ENCODE measurements at regions not wholly inside any gene's neighbourhood (a gene's known extent, or its start where the extent isn't known, plus 50 kb on each side); places are given as distances from the start of the nearest gene placed in this dataset.

DNA sequence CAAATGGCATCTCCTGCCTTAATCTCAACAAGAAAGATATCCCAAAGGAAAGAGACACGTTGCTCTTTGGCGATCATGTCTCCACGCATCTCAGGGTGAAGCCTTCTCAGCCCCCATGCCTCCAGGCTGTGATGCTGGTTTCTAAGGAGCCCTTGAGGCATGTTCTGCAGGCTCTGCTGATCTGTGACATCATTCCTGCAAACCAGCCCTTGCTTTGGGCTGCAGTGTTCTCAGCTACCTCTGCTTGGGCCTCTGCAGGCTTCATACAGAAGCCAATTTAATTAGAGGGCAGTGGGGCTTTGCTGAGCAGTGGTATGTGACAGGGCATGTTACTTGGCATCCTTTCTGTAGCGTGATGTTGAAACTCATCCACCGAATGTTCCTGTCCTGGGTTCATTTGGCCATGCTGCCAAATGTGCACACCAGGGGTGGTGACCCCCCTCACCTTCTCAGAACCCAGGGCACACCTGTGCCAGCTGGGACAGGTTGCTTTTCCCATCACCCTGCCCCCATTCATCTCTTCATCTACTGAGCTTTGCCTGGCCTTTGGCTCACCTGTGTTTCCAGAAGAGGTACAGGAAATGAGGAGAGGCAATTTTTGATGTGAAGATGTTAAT lies 230.9 kb downstream of the TEX29 start:
- no peaks in the 10 kb centered on the region for H3K4me1 Mint-ChIP-seq
- H3K4me1 ChIP-seq (ENCODE audit: control insufficient read depth in 1 of 2, insufficient read depth in 2 of 2, low read length in 2 of 2), result no peaks in the 10 kb centered on the region
- H3K36me3 ChIP-seq (replicated peaks in 1 of 2; ENCODE audit: control insufficient read depth in 1 of 2, insufficient read depth in 2 of 2, low read length in 2 of 2), result no peaks in the 10 kb centered on the region
- no peak overlapping the region for H2AFZ ChIP-seq (ENCODE audit: insufficient read depth, low read depth, low read length, poor library complexity, severe bottlenecking)
- no peak overlapping the region for H3K27ac Mint-ChIP-seq
- H3K9me3 ChIP-seq (replicated peaks in 1 of 2; ENCODE audit: control insufficient read depth in 1 of 2, insufficient read depth in 1 of 2, low read length in 2 of 2), result peaks cover 0 to 17% of the 10 kb centered on the region in 2 donors
- H3K4me3 Mint-ChIP-seq, result no peak overlapping the region
- H3K27me3 ChIP-seq (ENCODE audit: control insufficient read depth in 2 of 2, insufficient read depth in 2 of 2, low read length in 2 of 2), result no peaks in the 10 kb centered on the region
- intact Hi-C loops (cut with micrococcal nuclease), result no loop called here
- no peaks in the 10 kb centered on the region for H4K20me1 ChIP-seq (ENCODE audit: insufficient read depth, low read length)
- H3K27ac ChIP-seq (ENCODE audit: low read depth in 1 of 2, low read length in 2 of 2), result no peak overlapping the region
- H3K4me2 ChIP-seq (replicated peaks; ENCODE audit: extremely low read depth, low read length, poor library complexity, severe bottlenecking), result no peak overlapping the region
- no peak for DNase-seq
- H3K27me3 Mint-ChIP-seq (ENCODE audit: low read depth in 3 of 3), result peaks cover 0 to 2% (median 1%) of the 10 kb centered on the region in 3 donors
- H3K4me3 ChIP-seq (replicated peaks in 1 of 3; ENCODE audit: low read depth in 2 of 3, low read length in 3 of 3), result no peak overlapping the region
- 92% methylated on average over 5 of the region's 5 CpGs for WGBS (ENCODE audit: insufficient coverage)
- H3K79me2 ChIP-seq (ENCODE audit: insufficient read depth, low read length), result no peaks in the 10 kb centered on the region
- H3K9ac ChIP-seq (ENCODE audit: insufficient read depth, low read length, poor library complexity, severe bottlenecking), result no peak overlapping the region
- TF ChIP-seq, protein P1, sequence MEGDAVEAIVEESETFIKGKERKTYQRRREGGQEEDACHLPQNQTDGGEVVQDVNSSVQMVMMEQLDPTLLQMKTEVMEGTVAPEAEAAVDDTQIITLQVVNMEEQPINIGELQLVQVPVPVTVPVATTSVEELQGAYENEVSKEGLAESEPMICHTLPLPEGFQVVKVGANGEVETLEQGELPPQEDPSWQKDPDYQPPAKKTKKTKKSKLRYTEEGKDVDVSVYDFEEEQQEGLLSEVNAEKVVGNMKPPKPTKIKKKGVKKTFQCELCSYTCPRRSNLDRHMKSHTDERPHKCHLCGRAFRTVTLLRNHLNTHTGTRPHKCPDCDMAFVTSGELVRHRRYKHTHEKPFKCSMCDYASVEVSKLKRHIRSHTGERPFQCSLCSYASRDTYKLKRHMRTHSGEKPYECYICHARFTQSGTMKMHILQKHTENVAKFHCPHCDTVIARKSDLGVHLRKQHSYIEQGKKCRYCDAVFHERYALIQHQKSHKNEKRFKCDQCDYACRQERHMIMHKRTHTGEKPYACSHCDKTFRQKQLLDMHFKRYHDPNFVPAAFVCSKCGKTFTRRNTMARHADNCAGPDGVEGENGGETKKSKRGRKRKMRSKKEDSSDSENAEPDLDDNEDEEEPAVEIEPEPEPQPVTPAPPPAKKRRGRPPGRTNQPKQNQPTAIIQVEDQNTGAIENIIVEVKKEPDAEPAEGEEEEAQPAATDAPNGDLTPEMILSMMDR (IDR thresholded peaks at IDR 0.05), result no peak
- H3K36me3 Mint-ChIP-seq, result no peaks in the 10 kb centered on the region
- peaks cover 2 to 13% (median 6%) of the 10 kb centered on the region in 7 donors for H3K9me3 Mint-ChIP-seq

DNA sequence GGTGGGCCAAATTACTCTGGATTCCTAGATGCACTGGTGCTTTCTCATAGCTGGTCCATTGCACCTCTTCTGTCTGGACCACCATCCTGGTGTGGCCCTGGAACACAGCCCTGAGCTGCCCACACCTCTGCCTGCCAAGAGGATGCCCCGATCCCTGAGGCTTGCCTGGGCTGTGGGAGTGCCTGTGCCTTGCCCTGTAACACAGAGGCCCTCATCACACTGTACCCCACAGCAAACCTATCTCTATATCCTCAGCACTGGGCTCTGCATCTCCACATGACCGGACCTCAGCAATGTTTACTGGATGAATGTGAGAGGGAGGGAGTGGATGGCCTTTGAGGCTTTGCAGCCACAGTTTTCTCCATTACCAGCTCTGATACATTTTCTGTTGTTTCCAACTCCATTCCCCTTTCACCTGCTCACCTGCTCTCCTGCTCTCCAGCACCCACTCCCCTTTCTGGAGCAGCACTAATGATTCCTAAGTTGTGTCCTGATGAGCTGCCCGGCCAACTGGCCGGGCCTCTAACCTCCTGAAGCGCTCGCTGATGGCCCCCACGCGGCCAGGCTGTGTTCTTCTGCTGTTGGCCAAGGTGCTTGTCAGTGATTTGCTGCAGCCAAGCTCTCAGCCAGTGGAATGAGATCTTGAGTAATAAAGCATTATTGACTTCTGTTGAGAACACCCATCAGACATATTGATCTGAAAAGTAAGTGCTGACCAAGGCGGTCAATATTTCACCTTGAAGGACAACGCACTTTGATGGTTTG lies 232.6 kb downstream of the TEX29 start:
- Histone ChIP-seq H3K27ac (ENCODE audit: low read depth in 1 of 2, low read length in 2 of 2) (no peak overlapping the region), H3K9ac (ENCODE audit: insufficient read depth, low read length, poor library complexity, severe bottlenecking) (no peak overlapping the region), H3K79me2 (ENCODE audit: insufficient read depth, low read length) (no peaks in the 10 kb centered on the region), H3K4me2 (replicated peaks; ENCODE audit: extremely low read depth, low read length, poor library complexity, severe bottlenecking) (no peak overlapping the region), H3K4me3 (replicated peaks in 1 of 3; ENCODE audit: low read depth in 2 of 3, low read length in 3 of 3) (no peak overlapping the region), H3K9me3 (replicated peaks in 1 of 2; ENCODE audit: control insufficient read depth in 1 of 2, insufficient read depth in 1 of 2, low read length in 2 of 2) (peaks cover 0 to 5% of the 10 kb centered on the region in 2 donors), H3K27me3 (ENCODE audit: control insufficient read depth in 2 of 2, insufficient read depth in 2 of 2, low read length in 2 of 2) (no peaks in the 10 kb centered on the region), H3K4me1 (ENCODE audit: control insufficient read depth in 1 of 2, insufficient read depth in 2 of 2, low read length in 2 of 2) (no peaks in the 10 kb centered on the region), H4K20me1 (ENCODE audit: insufficient read depth, low read length) (no peaks in the 10 kb centered on the region), H3K36me3 (replicated peaks in 1 of 2; ENCODE audit: control insufficient read depth in 1 of 2, insufficient read depth in 2 of 2, low read length in 2 of 2) (no peaks in the 10 kb centered on the region), H2AFZ (ENCODE audit: insufficient read depth, low read depth, low read length, poor library complexity, severe bottlenecking) (no peak overlapping the region)
- no peaks in the 10 kb centered on the region for H3K36me3 Mint-ChIP-seq
- 93% methylated on average over 9 of the region's 10 CpGs for WGBS (ENCODE audit: insufficient coverage)
- no peak overlapping the region for H3K27ac Mint-ChIP-seq
- H3K4me3 Mint-ChIP-seq, result no peak overlapping the region
- no peak for DNase-seq
- intact Hi-C loops (cut with micrococcal nuclease), result no loop called here
- peaks cover 1 to 2% (median 1%) of the 10 kb centered on the region in 3 donors for H3K27me3 Mint-ChIP-seq (ENCODE audit: low read depth in 3 of 3)
- TF ChIP-seq, protein P1 (IDR thresholded peaks at IDR 0.05), result no peak
- H3K4me1 Mint-ChIP-seq, result no peaks in the 10 kb centered on the region
- H3K9me3 Mint-ChIP-seq, result peaks cover 0 to 10% (median 2%) of the 10 kb centered on the region in 7 donors

Data from CD14-positive monocyte (primary cell).